ENCODE measurements at regions not wholly inside any gene's neighbourhood (a gene's known extent, or its start where the extent isn't known, plus 50 kb on each side); places are given as distances from the start of the nearest gene placed in this dataset.

DNA sequence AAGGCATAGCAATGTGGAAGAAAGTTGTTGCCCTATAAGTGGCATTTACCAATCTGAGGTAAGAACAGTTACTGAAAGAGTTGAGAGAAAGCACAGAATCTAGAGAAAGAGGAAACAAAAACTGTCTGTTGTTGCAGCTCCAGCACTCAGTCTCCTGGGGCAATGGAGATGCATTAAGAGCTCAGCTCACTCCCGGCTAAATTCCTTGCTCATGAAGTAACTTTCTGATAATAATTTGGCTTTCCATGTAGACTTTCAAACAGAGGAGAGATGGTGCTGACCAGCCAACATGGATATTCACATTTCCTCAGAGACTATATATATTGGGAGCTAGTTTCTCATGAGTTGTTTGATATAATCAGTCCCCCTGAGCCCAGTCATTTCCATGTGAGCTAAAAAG lies 135.3 kb downstream of the GDAP2 start:
- TF ChIP-seq CTCF (IDR thresholded peaks at IDR 0.05) (no peak), POLR2A (IDR thresholded peaks at IDR 0.05) (no peak)

All from lower leg skin (tissue), 3 donors.